COLO829 (cell line): ENCODE measurements at regions not wholly inside any gene's neighbourhood (a gene's known extent, or its start where the extent isn't known, plus 50 kb on each side); places are given as distances from the start of the nearest gene placed in this dataset.

ENCODE experiments used
- DNase-seq: peaks from one replicate; pipeline ENCODE4 v3.0.0; 2012; ENCODE audit warnings: low spot score

DNA sequence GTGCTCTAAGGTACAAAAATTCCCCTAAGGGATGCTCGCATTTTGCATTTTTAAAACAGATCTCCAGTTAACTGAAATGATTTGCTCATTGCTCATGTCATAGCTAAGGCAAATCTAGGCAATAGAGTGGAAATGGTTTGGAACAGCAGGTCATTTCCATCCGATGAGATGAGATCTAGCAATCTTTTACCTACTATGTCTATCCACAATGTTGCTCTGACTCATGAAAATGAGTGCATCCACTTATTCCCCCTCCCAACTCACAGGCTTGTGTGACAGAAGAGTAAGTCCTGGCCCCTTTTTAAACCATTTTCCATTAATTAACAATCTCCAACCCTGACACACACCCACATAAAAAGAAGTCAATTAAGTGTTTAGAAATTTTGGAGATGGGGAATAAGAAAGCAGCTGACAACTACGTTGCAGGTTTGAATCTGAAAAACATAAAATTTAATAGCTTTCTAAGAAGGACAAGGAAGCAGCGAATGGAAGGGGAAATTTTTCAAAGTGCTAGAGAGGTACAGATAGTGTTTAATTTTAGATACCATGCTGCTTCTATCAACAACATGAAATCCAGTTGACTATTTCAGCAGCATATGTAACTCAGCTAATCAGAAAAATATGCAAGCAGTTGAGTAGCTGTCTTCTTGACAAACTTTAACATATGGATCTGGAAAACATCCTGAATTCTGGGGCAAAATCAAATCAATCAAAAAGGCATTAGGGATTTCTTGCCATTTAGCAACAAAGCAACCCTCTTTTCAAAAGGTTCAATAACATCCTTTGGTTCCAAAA lies 112.0 kb downstream of the TMCO5A start:
- DNase-seq, result no peak

GRCh38 chr15:38048001-38048455 lies 113.6 kb downstream of the TMCO5A start:
- no peak for DNase-seq

DNA sequence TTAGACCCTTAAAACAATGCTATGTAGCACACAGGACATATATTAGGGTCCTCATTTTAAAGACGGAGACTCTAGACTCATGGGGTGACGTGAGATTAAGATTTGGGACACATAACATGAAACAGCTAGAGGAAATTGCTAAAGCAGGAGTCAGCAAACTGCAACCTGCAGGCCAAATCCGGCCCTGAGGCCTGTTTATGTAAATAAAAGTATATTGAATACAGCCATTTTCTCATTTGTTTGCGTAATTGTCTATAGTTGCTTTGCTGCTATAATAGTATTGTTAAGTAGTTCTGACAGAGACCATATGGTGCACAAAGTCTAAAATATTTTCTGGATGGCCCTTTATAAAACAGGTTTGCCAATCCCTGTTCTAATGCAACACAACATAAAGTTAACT lies 115.5 kb downstream of the TMCO5A start:
- DNase-seq, result no peak

- no peak for DNase-seq
Measured at GRCh38 chr15:38050529-38051448, 116.3 kb downstream of the TMCO5A start.

DNA sequence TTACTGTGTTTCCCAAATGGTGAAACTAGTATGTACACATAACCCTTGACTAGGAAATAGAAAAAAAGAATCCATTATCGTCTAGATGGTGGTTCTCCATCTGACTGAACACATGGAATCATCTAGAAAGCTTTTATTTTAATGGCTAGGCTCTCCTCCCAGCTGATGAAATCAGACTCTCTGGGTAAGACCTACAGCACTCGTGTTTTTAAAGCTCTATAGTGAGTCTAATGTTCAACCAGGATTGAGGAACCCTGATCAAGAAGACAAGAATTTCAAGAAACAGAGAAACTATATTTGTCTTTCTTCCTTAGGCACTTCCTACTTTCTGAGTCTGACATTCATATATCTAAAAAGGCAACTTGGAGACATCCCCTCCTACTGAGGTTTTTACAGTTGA lies 118.8 kb downstream of the TMCO5A start:
- DNase-seq, result no peak

DNA sequence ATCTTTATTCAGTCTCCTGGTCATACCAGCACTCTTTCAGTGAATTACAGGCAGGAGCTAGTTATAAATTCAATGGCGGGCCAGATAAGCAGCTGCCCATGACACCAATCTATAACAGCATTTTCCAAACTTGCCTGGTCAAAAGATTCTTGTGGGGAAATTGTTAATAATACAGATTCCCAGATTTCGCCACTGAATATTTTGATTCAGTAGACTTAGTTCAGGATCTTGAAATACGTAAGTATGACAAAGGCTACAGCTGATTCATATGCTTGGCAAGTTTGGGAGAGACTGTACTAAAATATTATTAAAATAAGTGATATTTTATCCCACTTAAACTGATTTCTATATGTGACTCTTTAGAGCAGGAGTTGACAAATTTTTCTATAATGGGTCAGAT lies 119.3 kb downstream of the TMCO5A start:
- DNase-seq, result no peak

DNA sequence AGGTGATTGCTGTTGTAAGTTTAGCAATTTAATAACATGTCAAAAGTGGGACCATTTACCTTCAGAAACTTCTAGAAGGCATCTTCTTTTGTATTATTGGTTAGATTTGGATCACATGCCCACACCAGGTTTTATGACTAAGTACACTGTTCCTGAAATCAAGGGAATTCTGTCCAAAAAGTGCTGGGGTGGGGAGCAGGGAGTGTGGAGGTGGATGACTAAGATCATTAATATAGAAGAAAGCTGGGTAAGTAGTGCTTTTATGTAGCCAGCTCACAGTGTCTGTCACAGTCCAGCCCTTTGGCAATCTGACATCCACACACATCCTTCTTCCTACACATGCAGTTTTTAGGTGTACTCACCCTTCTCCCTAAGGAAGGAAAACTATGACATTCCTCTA lies 120.0 kb downstream of the TMCO5A start:
- DNase-seq, result peak; percentile 76

DNA sequence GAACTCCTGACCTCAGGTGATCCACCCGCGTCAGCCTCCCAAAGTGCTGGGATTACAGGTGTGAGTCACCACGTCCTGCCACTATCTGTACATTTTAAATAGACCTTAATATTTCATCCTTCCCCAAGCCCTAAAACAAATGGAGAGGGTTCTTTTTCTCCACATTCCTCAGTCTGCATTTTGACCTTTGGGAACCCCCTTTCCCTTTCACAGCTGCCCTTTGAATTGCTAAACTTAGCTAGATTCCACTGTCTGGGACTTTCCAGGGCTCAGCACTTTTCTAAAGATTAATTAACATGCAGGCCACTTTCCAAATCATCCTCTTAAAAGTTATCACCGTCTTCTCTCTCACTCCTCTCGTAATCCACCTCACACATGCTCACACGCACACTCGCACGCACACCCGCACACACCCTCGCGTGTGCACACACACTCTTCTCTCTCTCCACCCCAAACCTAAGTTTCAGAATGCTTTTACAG lies 124.2 kb downstream of the TMCO5A start:
- no peak for DNase-seq

DNA sequence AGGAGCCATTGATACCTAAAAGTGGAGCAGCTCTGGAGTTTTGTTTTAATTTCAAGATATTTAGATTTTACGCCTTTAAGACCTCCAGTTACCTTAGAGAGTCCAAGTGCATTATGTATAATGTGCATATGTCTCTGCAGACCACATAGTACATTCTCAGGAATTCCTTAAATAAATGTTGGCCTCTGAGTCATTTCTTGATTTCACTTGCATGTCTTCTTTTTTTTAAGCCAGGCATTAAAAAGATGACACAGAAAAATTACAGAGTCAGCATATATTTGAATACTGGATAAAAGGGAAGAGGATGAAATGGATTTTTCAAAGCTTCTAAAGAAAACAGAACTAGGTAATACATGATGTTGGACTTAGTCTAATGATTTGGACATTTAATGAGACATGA lies 125.2 kb downstream of the TMCO5A start:
- no peak for DNase-seq

DNA sequence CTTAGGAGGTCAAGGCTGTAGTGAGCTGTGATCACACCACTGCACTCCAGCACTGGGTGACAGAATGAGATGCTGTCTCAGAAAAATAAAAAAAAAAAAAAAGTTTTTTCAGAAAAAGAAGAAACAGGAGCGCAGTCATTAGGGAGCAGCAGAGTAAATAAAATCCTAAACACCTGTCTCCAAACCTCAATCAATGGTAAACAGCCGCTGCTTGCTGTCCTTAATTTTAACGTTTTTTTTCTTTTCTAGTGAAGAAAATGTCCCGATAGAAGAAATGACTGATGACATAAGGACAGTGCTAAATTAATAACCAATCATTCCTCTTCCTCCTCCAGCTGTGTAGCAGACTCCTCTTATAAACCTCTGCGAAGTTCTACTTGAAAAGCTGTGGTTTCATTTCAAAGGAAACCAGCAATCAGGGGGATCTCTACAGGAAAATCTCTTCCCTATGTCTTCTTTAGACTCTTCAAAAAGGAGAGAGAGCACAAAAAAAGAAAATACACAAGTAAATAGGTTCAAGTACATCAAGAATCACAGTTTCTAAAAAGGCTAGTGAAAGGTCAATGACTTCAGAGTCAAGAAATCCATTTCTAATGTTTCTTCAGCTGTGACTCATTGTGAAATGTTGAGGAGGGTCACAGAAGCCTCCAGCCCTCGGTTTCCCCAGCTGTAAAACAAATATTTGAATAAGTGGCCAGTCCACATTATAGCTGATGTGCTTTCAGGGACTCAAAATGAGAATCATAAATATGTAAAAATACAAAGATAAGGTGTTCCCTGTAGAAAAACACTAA lies 127.6 kb downstream of the TMCO5A start:
- no peak for DNase-seq

- no peak for DNase-seq
Measured at GRCh38 chr15:38062696-38063095, 128.3 kb downstream of the TMCO5A start.

DNA sequence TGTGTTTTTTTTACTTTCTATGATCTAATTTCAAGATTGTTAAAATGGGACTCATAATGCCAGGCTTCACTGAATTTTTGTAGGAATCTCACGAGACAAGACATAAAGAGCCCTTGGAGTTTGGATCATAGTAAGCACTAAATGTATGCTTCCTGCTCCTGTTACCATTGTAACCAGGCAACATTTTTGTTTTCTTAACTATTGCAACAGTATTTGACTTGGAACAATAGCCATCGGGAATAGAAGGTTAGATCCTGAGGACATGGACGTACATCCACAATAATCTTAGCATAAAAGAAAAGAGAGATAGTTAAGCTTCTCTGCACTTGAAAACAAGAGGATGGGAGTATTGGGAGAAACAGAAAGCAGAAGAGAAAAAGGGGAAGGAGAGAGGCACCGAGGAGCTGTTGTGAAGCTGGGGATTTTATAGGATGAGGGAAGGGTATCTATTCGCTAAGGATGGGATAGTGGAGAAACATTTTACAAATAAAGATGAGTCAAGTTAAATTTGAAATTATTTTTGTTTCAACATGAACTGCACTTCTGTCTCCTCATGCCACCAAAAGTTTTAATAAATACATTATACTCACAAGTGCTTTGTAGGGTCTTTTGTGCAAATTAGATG lies 131.4 kb downstream of the TMCO5A start:
- DNase-seq, result no peak

- no peak for DNase-seq
Measured at GRCh38 chr15:38066612-38067011, 132.2 kb downstream of the TMCO5A start.

- peak; percentile 60 for DNase-seq
Measured at GRCh38 chr15:38068626-38069391, 134.4 kb downstream of the TMCO5A start.

DNA sequence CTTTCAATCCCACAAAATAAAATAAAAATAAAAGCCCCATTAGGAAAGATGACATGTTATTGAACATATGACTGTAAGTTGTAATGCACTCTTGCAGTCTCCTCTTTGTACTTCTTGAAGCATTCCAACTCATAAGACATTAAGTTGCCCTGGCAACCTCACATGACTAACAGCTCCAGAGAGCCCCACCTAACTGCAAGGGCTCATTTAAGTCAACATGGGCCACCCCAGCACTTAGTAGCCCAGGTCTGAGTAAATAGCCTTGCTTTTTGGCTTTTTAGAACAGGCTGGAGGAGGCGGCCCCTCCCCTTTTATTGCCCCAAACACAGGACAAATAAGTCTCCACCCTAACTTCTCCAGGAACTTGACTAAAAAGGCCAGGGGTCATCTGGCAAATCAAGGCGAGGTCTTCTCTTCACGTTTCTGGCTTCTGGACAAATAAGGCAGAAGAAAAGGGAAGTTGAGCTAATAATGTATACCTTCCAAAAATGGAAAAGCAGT lies 135.1 kb downstream of the TMCO5A start:
- DNase-seq, result peak; percentile 36

DNA sequence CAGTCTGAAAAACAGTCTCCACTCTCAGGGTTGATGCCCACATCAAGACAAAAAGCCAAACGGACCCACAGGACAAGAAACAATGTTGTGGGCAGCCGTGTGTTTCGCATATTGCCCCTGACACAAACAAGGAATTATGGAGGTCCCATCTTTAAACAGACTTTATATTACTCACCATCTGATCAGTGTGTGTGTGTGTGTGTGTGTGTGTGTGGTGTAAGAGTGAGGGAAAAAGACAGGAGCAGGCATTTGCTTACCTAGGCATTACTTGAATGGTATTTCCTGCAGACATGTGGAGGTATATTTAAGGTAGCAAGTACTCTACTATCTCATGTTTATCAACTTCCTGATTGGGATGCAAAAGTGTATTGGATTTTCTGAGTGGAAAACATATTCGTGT lies 136.3 kb downstream of the TMCO5A start:
- DNase-seq, result no peak

DNA sequence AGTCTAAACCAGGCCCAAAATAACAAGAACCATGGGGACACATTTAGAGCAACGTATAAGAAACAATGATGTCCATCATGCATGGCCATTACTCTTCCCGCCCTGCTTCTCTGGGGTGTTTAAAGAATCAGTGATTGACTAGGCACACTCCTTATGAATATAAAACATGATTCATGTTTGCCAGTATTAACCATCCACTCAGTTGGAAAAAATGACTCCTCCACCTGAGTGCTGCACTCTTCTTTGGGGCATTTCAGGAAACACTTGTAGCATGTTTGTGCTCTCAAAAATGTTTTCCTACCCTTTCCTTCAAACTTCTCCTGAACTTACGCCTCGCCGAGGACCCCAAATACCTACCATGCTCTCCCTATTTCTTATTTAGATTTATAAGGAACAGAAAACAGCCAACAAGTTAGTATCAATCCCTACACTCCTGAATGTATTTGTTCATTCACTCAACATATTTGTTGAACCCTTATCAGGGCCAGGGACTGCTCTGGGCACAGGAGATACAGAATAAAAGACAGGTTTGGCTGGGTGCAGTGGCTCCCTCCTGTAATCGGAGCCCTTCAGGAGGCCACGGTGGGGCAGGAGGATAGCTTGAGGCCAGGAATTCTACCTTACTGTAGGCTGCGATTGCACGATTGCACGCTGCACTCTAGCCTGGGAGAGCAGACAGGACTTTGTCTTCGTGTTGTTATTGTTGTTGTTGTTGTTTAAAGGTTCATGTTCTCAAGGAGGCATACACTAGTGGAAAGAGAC lies 137.0 kb downstream of the TMCO5A start:
- no peak for DNase-seq

DNA sequence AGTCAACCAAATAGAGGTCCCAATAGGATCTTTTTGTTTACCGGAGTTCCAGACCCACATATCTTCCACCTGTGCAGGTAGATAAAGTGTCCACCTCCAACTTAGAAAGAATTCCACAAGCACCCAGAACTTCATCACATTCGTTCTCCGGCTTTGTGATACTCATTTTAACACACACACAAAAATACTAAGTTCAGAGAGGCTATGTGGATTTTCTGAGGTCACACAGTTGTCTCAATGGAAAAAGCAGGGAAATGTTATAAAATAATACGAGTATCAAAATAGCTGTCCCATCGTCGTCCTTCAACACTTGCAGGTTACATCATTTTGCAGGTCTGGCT lies 137.5 kb downstream of the TMCO5A start:
- no peak for DNase-seq

DNA sequence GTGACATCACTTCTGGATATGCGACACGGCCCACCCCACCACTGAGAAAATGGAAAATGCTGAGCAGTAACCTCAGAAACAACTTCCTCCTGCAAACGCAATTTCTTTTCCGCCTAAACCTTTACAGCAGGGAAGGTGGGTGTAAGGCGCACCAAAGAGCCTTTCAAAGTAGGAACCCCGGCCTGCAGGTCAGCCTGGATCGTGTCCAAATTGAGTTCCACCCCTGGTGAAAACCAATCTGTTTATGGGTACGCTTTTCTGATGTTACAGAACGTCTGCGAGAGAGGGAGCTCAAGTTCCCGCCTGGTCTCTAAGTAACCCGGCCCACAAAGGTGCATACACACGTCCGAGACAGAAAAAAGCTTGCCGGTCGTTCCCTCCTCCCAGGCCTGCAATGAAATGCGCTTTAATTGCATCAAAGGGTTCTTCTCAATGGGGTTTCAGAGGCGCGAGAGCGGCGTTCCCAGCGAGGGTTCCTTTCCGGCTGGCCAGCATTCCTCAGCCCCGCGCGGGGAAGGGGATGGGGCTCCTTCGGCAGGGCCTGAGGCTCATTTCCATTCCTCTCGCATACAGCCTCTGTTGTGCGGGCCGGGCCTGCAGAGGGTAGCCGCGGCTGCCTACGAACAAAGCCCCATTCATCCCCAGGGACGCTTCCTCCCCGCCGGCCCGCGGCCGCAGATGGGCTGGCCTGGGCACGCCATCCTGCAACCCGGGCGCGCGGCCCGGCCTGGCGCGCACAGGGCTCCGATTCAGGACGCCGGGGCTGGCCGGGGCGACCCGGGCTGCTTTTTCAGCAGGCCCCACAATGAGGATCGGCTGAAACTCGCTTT lies 138.1 kb downstream of the TMCO5A start:
- peak; percentile 68 for DNase-seq
